KMS-11 (cell line): ENCODE measurements at regions not wholly inside any gene's neighbourhood (a gene's known extent, or its start where the extent isn't known, plus 50 kb on each side); places are given as distances from the start of the nearest gene placed in this dataset.

Experiments used
- H2AFZ ChIP-seq: fragments of 200-600 bp; sonication (generic); 2 replicates; pipeline ENCODE4 v1.6.1; 2016; ENCODE audit warnings: antibody characterized with exemption, mixed run types, low read depth
- H3K27ac ChIP-seq: fragments of 200-600 bp; sonication (generic); 2 replicates; pipeline ENCODE4 v1.6.1; 2016; ENCODE audit warnings: mild to moderate bottlenecking, mixed run types
- H3K27me3 ChIP-seq: fragments of 200-600 bp; sonication (generic); 2 replicates; pipeline ENCODE4 v1.6.1; 2017; ENCODE audit warnings: mild to moderate bottlenecking, low read depth, mixed run types, moderate library complexity; ENCODE audit not compliant: insufficient read depth
- H3K36me3 ChIP-seq: fragments of 200-600 bp; sonication (generic); 2 replicates; pipeline ENCODE4 v1.6.1; 2017; ENCODE audit warnings: mild to moderate bottlenecking, mixed run types; ENCODE audit not compliant: insufficient read depth
- H3K4me1 ChIP-seq: fragments of 200-600 bp; sonication (generic); 2 replicates; pipeline ENCODE4 v1.6.1; 2016; ENCODE audit warnings: mild to moderate bottlenecking, low read depth, mixed run types; ENCODE audit not compliant: poor library complexity, severe bottlenecking
- H3K4me2 ChIP-seq: fragments of 200-600 bp; sonication (generic); 2 replicates; pipeline ENCODE4 v1.7.0; 2016; ENCODE audit warnings: mild to moderate bottlenecking, mixed run types
- H3K4me3 ChIP-seq: fragments of 200-600 bp; sonication (generic); IDR thresholded peaks from 2 replicates; pipeline ENCODE4 v1.6.1; 2017; ENCODE audit warnings: low read depth, low read length, mixed read lengths; ENCODE audit not compliant: insufficient read depth
- H3K79me2 ChIP-seq: fragments of 200-600 bp; sonication (generic); 2 replicates; pipeline ENCODE4 v1.6.1; 2016; ENCODE audit warnings: low read depth, mixed run types; ENCODE audit not compliant: insufficient read depth
- H3K9ac ChIP-seq: fragments of 200-600 bp; sonication (generic); 2 replicates; pipeline ENCODE4 v1.6.1; 2016; ENCODE audit warnings: mild to moderate bottlenecking, mixed run types
- H4K20me1 ChIP-seq: fragments of 200-600 bp; sonication (generic); 2 replicates; pipeline ENCODE4 v1.6.1; 2016; ENCODE audit warnings: mild to moderate bottlenecking, mixed run types; ENCODE audit not compliant: insufficient read depth
- TF ChIP-seq, protein P1 (sequence below): fragments of 200-600 bp; sonication (generic); conservative IDR thresholded peaks from 2 replicates; pipeline ENCODE4 v1.6.1; 2017; ENCODE audit warnings: low read depth, mild to moderate bottlenecking, antibody characterized with exemption, low read length, moderate library complexity, mixed read lengths

DNA sequence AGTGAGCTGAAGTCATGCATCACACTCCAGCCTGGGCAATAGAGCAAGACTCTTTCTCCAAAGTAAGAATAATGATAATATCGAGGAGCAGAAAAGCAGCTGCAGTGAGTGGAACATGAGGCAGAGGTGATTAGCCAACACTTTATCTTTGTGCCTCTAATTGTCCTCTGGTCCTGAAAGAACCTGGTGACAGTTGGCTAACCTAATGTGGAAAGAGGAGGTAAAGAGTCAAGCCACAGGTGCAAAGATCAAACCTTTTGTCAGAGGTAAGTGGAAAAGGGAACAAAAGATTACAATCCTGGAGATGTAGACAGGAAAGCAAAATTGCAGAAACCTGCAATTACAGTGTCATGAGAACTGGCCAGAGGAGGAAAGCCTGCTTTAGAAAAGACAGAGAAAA, 53.5 kb upstream of the LCLAT1 start:
- TF ChIP-seq, protein P1, sequence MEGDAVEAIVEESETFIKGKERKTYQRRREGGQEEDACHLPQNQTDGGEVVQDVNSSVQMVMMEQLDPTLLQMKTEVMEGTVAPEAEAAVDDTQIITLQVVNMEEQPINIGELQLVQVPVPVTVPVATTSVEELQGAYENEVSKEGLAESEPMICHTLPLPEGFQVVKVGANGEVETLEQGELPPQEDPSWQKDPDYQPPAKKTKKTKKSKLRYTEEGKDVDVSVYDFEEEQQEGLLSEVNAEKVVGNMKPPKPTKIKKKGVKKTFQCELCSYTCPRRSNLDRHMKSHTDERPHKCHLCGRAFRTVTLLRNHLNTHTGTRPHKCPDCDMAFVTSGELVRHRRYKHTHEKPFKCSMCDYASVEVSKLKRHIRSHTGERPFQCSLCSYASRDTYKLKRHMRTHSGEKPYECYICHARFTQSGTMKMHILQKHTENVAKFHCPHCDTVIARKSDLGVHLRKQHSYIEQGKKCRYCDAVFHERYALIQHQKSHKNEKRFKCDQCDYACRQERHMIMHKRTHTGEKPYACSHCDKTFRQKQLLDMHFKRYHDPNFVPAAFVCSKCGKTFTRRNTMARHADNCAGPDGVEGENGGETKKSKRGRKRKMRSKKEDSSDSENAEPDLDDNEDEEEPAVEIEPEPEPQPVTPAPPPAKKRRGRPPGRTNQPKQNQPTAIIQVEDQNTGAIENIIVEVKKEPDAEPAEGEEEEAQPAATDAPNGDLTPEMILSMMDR = no peak

DNA sequence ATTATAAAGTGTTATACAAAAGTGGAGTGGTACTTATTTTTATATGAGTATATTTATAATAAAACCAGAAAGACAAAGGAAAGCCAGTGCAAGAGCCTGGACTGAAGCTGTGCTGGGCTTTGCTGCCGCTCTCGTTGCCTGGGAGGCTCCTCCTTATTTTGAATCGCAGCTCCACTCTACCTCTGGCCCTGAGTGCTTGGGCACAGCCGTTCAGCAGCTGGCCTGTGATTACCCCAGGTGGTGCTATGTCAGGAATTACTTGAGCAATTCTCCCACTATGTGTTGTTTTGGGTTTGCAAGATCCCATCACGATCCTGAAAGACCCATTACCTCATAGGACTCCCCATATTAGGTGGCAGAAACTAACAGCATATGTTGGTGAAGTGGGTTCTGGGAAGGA, 53.0 kb upstream of the LCLAT1 start:
- no peaks in the 10 kb centered on the region for H3K27me3 ChIP-seq
- no peak overlapping the region for H2AFZ ChIP-seq
- TF ChIP-seq, protein P1 = no peak
- no peak overlapping the region for H3K4me2 ChIP-seq
- no peaks in the 10 kb centered on the region for H4K20me1 ChIP-seq
- no peak overlapping the region for H3K27ac ChIP-seq
- no peaks in the 10 kb centered on the region for H3K79me2 ChIP-seq
- no peak overlapping the region for H3K9ac ChIP-seq
- H3K36me3 ChIP-seq = no peaks in the 10 kb centered on the region
- no peaks in the 10 kb centered on the region for H3K4me1 ChIP-seq
- H3K4me3 ChIP-seq = no peak overlapping the region

More for the DNA sequence above, 53.5 kb upstream of the LCLAT1 start:
- Histone ChIP-seq H4K20me1 (no peaks in the 10 kb centered on the region), H2AFZ (no peak overlapping the region), H3K4me1 (no peaks in the 10 kb centered on the region), H3K4me3 (no peak overlapping the region), H3K4me2 (no peak overlapping the region), H3K27me3 (no peaks in the 10 kb centered on the region), H3K9ac (no peak overlapping the region), H3K36me3 (no peaks in the 10 kb centered on the region), H3K79me2 (no peaks in the 10 kb centered on the region), H3K27ac (no peak overlapping the region)

GRCh38 chr2:30396436-30397232, 50.4 kb upstream of the LCLAT1 start:
- H2AFZ ChIP-seq = no peak overlapping the region

More at GRCh38 chr2:30396436-30397232, 50.4 kb upstream of the LCLAT1 start:
- H3K79me2 ChIP-seq = no peaks in the 10 kb centered on the region
- TF ChIP-seq, protein P1 = no peak
- no peak overlapping the region for H3K4me3 ChIP-seq
- H3K27me3 ChIP-seq = no peaks in the 10 kb centered on the region
- no peaks in the 10 kb centered on the region for H3K4me1 ChIP-seq
- H4K20me1 ChIP-seq = no peaks in the 10 kb centered on the region
- no peak overlapping the region for H3K4me2 ChIP-seq
- H3K27ac ChIP-seq = no peak overlapping the region
- H3K36me3 ChIP-seq = no peaks in the 10 kb centered on the region
- no peak overlapping the region for H3K9ac ChIP-seq
